NB4 (cell line): ENCODE measurements at regions not wholly inside any gene's neighbourhood (a gene's known extent, or its start where the extent isn't known, plus 50 kb on each side); places are given as distances from the start of the nearest gene placed in this dataset.

Experiments
- DNase-seq: peaks from one replicate; pipeline ENCODE4 v3.0.0; 2010; ENCODE audit warnings: low read depth
- H3K4me3 ChIP-seq: one replicate; pipeline ENCODE4 v1.5.1; 2011; ENCODE audit warnings: mild to moderate bottlenecking, low read depth, low read length, moderate library complexity
- MAX ChIP-seq: IDR thresholded peaks from 2 replicates; pipeline ENCODE4 v1.6.1; 2011; ENCODE audit warnings: low read depth, low read length
- MYC ChIP-seq: IDR thresholded peaks from 2 replicates; pipeline ENCODE4 v1.6.1; 2011; ENCODE audit warnings: low read depth, low read length
- POLR2A ChIP-seq: IDR thresholded peaks from 2 replicates; pipeline ENCODE4 v1.6.1; 2011; ENCODE audit warnings: mild to moderate bottlenecking; ENCODE audit not compliant: insufficient read length; ENCODE audit errors: extremely low read depth
- TF ChIP-seq, protein P1 (sequence below): IDR thresholded peaks from one replicate; pipeline ENCODE4 v1.5.1; 2012; ENCODE audit warnings: low read depth, low read length

- no peak overlapping the region for H3K4me3 ChIP-seq
- no peak for TF ChIP-seq POLR2A
- TF ChIP-seq MYC: no peak
- TF ChIP-seq MAX: no peak
- TF ChIP-seq, protein P1, sequence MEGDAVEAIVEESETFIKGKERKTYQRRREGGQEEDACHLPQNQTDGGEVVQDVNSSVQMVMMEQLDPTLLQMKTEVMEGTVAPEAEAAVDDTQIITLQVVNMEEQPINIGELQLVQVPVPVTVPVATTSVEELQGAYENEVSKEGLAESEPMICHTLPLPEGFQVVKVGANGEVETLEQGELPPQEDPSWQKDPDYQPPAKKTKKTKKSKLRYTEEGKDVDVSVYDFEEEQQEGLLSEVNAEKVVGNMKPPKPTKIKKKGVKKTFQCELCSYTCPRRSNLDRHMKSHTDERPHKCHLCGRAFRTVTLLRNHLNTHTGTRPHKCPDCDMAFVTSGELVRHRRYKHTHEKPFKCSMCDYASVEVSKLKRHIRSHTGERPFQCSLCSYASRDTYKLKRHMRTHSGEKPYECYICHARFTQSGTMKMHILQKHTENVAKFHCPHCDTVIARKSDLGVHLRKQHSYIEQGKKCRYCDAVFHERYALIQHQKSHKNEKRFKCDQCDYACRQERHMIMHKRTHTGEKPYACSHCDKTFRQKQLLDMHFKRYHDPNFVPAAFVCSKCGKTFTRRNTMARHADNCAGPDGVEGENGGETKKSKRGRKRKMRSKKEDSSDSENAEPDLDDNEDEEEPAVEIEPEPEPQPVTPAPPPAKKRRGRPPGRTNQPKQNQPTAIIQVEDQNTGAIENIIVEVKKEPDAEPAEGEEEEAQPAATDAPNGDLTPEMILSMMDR: no peak
- no peak for DNase-seq
These were observed 52.2 kb upstream of the CD83 start for GRCh38 chr6:14065350-14065749.

DNA sequence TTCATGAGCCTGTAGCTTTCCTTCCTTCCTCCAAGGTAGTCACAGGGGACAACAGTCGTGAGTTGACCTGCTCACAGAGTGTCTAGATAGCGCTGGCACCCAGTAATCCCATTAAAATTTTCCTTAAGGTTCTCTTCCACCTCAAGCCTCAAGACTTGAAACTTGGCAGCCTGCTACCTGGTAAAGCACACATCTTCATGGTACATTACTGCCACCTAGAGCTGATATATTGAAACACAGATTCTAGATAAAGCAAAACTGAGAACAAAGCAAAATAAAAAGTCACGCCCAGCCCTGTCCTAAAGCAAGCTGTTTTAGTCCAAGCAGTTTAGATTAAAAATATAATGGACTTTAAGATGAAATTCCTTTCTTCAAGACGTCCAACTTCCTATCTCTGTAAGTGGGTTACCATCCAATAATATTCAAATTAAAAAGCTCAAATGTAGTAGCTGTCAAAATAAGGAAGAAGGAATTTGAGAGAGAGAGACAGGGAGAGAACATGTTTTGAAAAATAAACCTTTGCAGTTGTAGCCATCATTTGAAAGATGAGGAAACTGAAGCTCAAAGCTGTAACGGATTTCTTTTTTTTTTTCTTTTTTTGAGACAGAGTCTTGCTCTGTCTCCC is 50.7 kb upstream of the CD83 start:
- no peak for TF ChIP-seq MAX
- TF ChIP-seq, protein P1: peak; percentile 51
- no peak overlapping the region for H3K4me3 ChIP-seq
- peak; percentile 74 for DNase-seq

DNA sequence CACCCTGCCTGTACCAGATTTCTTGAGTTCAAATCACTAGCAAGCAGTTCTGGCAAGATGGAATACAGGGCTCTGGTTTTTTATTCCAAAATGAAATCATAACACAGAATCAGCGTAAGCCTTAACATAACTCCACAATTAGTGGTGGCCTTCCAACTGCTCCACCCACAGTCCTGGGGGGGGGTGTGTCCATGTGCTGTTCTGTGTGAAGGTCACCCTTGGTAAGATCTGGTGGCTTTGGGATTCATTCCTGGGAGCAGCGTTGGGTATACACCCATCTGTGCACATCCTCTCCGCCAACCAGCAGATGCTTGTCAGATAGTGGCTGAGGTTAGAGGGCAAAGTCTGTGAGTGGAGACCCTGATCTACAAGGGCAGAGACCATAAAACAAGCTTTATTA is 49.9 kb upstream of the CD83 start:
- TF ChIP-seq, protein P1: no peak
- no peak for TF ChIP-seq POLR2A
- TF ChIP-seq MAX: no peak
- no peak for TF ChIP-seq MYC
- H3K4me3 ChIP-seq: no peak overlapping the region
- DNase-seq: no peak
